IPS-11a (cell line): ENCODE measurements at regions not wholly inside any gene's neighbourhood (a gene's known extent, or its start where the extent isn't known, plus 50 kb on each side); places are given as distances from the start of the nearest gene placed in this dataset.

Experiments used
- H3K4me3 ChIP-seq: one replicate; pipeline ENCODE4 v1.5.1; 2013; ENCODE audit warnings: low read depth, low read length, control low read depth

DNA sequence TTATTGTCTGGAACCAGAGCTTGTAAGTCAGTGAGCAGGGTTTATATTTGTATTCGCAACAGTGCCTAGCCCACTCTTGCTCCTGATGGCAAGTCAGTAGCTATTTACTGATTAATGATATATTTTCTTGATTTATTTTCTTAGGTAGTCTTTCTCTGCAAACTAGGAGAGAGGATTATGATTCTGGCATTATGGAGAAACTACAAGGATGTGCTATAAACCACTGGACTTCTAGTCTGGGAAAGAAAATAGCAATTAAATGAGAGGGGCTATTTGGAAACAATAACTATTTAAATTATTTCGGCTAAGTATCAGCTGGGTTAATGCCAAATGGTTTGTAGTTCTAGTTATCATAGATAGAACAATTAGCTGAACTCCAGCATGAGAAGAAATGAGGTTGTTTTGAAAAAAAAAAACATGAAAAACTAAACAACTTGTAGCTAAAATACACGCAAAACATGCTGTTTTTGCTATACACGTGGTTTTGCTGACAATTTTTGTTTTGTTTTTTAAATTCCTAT, 304.9 kb upstream of the TCF21 start:
- H3K4me3 ChIP-seq = no peak overlapping the region

DNA sequence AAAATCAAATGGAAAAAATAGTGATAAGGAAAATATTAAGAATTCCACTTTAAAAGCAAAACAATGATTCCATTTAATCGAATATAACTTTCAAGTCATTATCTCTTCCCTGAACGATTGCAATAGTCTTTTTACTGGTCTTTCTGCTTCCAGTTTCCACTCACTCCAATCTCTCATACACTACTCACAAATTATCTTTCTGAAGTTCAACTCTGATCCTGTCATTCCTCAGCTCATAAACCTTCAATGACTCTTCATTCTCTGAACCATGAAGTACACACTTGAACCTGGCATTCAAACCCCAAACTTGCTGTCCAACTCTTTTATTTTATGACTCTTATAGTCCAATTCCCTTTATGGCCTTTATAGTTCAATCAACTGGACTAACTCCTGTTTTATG, 304.1 kb upstream of the TCF21 start:
- H3K4me3 ChIP-seq = no peak overlapping the region

DNA sequence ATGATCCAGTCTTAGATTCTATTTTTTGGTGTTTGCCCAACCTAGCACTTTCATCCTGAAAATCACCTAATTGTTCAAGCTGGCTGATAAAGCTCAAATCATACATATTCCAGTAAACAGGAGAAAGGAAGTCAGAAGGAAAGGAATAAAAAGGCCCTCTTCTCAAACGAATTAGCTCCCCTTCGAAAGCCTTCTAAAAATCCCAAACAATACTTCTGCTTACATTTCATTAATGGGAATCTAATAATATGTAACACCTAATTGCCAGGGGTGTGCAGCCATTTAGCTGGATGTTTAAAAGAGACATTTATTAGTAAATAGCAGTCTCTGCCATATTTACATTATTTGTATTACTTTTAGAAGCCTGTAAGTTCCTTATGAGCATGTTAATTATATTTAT, 302.9 kb upstream of the TCF21 start:
- H3K4me3 ChIP-seq = no peak overlapping the region

DNA sequence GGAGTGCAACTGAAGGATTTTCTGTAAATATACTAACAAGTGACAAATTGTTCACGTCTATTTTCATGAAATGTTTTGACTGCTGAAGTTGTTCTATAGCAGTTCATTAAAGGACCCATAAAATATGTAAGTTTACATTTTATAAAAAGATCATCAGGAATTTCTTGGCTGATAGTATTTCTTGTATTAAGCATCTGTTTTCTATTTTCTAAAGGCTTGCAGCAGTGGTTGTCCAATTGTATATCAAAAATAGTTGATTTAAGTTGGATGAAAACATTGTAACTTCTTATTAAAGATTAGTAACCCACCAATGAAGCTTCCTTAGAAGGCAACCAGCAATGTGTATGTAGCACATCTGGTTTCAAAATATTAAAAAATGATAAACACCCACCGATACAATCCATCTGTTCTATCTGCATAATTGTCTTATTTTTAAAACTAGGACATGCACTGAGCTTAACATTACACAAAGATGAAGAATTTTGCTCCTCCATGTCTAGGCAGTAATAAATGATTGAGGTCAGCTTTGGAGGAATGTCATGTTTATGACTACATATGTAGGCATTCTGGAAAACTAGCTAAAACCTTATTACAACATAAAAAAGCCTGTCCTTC, 301.3 kb upstream of the TCF21 start:
- no peak overlapping the region for H3K4me3 ChIP-seq

DNA sequence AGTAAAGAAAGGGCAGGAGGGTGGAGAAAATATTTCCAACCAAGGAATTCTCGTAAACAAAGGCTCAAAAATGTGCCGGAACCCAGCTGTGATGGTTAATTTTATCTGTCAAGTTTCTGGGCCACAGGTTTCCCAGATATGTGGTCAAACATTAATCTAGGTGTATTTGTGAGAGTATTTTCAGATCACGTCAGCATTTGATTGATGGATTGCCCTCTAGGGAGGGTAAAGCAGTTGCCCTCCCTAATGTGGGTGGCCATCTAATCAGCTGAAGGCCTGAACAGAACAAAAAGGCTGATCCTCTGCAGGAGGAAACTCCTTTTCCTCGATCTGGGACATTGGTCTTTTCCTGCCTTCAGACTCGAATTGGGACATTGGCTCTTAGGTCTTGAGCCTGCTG, 298.7 kb upstream of the TCF21 start:
- no peak overlapping the region for H3K4me3 ChIP-seq

DNA sequence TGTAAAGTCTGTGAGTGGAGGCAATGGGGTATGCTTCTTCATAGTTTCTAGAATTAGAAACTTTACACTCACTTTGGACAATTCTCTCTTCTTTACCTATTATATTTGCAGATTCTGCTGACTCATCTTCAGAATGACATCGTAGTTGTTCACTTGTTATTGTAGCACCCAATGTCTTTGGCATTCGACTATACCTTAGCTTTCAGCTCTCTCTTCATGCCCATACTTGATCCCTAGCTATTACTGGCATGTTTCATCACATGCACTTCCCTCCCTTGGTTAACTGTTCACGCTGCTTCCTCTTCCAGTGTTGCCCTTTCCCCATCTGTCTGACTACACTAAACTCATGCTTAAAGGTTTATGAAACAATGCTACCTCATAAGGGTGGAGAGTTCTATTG, 298.1 kb upstream of the TCF21 start:
- no peak overlapping the region for H3K4me3 ChIP-seq

DNA sequence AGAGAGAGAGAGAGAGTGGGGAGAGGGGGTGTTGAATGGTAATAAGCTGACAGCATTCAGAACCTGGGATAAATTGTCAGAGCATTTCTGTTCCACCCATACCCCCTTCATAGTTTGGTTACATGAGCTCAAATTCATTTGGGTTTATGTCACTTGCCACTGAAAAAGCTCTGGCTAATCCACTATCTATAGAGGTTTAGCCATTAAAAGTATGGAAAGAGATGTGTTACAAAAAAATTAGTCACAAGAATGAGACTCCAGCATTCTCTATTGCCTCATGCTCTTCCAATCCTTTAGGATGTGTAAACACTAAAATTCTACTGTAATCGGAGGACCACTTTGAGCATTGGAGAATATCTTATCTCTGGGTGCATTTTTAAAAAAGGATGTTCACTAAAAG, 297.6 kb upstream of the TCF21 start:
- no peak overlapping the region for H3K4me3 ChIP-seq

DNA sequence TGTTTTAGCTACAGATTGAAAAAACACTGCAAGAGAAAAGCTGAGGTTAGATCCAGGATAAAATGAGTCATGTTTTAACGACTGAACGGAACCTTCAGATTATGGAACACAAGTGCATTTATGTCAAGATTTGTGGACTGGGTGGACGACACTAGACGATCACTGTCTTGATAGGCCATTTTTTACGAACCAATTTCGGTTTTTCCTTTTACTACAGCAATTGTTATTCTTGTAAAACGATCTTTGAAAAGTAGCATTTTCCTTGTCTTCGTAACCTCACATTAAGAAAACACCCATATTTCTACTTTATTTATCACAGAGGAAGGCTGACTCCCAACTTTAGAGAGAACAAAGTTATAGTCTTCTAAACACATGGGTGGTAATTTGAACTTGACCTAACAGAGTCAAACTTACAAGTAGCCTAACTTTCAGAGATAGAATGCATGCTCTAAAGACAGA, 294.2 kb upstream of the TCF21 start:
- H3K4me3 ChIP-seq = no peak overlapping the region

DNA sequence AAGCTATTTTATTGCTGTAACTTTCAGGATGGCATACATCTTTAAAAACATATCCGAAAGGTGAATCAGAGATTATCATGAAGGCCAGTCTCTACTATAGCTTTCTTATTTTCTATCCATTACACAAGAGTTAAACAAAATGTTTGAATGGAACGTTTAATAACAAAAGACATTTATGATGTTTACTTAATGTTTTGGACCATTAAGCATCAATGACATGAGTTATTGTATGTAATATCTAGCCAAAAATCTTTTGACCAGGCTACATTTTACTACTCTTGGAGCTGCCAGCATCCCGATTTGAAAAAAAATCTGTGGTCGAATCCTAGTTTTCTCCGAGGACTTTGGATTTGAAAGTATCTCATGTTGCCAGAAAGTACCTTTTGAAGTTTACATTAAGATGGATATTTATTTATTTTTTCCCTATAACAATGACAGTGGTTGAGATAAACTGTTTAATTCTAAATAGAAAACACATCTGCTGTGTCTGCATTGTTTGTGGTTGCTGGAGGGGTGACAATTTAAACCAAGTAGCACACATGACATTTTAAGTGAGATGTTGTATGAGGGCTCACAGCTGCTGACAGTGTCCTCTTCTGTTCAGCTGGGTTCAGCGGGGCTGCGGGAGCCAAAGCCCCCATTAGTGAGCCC, 293.7 kb upstream of the TCF21 start:
- H3K4me3 ChIP-seq = no peak overlapping the region

DNA sequence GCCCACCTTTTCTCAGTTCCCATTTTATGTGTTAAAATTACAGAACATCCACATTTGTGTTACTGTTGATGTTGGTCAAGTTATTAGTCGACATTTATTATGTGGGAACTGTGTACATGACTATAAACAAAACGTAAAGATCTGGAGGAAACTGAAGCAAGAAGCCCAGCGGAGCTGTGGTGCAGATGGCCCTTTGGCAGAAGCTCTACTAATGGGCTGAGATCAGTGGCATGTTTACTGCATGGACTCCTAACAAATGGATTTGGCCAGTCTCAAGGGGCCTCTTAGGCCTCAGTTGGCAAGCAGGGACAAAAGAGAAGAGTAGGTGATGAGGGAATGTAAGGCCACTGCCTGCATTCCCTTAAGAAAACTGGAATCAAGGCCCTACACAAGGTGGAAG, 282.1 kb upstream of the TCF21 start:
- no peak overlapping the region for H3K4me3 ChIP-seq

DNA sequence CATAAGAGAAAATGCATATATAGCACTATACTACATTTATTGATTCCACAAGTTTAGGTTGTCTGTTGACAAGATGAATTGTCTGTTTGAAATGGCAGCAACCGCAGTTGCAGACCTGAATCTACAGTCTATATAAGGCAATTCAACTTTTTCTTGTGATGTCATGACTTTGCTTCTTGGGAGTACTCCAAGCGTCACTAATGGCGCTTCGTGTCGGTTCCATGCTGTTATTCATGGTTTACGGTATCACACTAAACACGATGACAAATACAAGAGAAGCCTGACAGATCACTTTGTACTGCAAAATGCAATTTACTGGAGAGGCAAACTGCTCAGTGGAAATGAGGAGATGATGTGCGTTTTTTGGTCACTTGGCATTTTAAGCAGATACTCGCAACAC, 280.3 kb upstream of the TCF21 start:
- H3K4me3 ChIP-seq = no peak overlapping the region

DNA sequence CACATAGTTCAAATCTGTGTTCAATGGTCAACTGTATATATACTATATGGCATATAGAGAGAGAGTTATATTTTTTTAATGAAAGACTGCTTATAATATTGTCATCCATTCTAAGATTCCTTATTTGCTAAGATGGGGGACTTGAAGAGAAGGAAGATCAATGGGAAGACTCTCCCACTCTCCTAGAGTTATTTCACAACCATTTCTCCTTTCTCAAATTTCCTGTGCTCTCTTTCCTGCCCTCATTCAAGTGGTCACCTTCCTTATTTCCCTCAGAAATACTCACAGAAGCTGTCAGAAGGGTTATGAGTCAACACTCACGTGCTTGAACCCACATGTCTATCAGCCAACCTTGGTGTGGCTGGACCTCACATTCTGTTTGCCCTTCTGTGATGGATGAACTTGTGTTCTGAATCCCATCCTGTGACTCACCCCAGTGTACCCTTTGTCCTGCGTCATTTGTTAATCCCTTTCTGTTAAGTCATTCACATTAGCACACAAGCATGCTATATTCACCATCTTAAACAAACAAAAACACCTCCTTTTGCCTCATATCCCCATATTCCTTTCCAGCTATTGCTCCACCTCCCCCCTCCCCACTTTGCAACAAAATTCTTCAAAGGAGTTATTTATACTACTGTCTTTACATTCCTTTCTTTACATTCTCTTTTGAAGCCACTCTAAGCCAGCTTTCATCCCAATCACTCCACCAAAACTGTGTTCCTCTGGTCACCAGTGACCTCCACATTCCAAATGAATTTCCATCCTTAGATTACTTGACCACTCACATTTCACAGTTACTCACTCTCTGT, 279.3 kb upstream of the TCF21 start:
- no peak overlapping the region for H3K4me3 ChIP-seq

DNA sequence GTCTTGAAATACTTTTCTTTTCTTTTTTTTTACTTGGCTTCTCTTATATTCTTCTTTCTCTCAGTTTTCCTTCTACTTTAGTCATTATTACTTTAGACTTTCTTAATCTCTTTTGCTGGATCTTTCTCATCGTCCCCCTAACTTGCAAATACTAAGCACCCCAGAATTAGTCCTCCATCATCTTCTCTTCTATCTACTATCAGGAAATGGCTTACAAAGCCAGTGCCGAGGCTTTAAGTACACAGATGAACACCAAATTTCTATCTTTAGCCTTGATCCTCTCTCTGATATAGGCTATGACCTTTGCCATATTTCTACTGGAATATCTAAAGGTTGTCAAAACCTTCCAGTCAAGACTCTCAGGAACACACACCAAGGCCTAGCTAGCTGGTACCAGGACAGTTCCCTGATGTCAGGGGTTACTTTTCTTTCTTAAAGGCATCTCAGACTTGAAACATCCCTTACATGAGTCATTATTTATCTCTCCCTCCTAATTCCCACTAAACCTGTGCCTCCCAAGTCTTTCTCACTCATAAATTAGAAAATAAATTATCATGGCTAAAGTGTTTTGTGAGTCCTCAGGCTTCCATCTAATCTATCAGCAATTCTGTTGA, 278.6 kb upstream of the TCF21 start:
- no peak overlapping the region for H3K4me3 ChIP-seq

DNA sequence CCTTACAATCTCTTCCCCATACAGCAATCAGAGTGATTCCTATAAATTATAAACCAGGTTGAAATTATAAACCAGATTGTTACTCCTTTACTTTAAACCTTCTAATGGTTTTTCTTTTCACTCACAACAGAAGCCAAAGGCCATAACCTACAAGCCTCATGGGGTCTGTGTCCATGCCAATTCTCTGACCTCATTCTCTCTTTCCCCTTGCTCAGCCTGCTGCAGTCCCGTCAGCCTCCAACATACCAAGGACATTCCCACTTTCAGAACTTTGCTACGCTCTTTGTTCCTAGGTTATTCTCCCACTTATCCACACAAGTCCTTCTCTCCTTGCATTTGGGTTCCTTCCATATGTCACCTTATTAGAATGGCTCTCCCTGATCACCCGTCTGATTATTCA, 277.9 kb upstream of the TCF21 start:
- no peak overlapping the region for H3K4me3 ChIP-seq

DNA sequence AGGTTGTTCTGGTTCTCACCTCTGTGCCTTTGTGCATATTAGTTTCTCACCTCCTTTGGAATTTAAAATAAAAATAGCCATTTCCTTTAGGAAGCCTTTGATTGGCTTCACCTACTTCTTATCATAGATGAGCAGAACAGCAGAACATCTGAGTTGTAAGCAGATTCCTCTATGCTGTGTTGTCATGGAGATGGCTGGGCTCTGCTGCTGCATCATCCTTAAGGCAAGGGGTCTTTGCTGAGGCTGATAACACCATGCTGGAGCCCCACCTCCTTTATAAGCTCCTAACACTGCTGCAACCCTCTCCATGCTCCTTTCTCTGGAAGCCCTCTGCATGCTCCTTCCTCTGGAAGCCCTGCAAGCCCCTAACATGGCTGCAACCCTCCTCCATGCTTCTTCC, 276.5 kb upstream of the TCF21 start:
- H3K4me3 ChIP-seq = no peak overlapping the region

DNA sequence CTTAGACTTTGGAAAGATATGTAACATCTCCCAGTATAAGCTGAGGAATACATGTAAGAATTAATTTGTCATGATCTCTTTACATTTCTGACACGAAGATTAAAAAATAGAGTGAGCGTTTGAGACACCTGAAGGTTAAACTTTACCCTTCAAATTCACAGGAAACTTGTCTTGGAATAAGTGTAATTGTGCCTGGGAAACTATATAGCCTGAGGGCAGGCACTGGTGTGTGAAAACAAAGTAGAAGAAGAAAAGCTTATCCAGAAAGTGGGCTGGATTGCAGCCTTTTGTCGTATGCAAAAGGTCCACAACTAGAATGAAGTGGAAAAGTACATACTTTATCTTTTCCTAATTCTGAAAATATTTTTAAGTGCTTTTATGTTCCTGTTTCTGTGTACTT, 275.7 kb upstream of the TCF21 start:
- H3K4me3 ChIP-seq = no peak overlapping the region

DNA sequence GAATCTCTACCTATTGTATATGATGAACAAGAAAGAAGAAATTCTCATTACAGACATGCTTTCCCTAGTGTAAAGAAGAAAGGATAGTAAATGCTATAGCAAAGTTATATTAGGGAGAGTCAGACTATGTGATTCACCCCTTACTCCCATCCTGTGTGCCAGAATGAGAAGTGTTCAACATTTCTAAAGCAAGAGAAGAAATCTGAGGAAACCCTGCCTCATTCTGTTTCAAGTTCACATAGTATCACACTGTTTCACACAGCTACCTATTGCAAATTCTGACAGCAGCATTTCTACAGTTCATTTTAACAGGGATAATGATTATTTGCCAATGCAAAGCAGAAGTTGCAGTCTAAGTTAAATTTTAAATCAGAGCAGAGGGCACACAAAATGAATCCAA, 267.2 kb upstream of the TCF21 start:
- no peak overlapping the region for H3K4me3 ChIP-seq

DNA sequence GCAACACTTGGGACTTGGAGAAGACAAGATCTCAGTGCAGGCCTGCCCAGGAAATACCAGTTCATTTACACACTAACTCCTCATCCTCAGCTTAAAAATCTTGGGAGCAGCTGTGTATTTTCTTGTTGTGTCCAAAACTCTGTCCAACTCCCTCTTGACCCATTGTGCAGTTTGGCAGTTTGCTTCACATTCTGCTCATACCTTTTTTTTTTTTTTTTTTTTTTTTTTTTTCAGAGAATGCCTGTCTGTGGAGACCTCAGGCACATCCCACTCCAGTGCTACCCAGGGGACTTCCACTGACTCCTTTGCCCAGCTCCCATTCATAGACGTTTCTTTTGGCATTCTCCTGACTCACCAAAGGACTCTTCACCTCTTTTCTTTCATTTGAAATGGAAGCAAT, 265.8 kb upstream of the TCF21 start:
- no peak overlapping the region for H3K4me3 ChIP-seq

DNA sequence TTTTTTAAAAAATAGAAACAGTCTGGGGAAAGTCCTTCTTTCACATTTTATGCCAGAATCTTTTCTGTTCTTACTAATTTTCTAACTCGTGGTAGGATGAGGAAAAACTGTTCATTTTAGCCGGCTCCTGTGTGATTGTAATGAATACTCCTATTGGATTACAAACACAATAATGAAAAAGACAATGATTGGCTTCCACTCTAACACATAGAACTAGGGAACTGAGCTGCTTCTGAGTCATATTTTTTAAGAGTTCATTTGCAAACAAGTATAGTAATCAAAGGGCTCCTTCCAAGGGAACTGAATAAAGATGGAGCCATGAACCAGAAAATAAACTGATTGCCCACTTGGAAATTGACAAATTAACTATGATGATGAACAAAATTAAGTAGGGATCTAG, 265.3 kb upstream of the TCF21 start:
- H3K4me3 ChIP-seq = no peak overlapping the region

DNA sequence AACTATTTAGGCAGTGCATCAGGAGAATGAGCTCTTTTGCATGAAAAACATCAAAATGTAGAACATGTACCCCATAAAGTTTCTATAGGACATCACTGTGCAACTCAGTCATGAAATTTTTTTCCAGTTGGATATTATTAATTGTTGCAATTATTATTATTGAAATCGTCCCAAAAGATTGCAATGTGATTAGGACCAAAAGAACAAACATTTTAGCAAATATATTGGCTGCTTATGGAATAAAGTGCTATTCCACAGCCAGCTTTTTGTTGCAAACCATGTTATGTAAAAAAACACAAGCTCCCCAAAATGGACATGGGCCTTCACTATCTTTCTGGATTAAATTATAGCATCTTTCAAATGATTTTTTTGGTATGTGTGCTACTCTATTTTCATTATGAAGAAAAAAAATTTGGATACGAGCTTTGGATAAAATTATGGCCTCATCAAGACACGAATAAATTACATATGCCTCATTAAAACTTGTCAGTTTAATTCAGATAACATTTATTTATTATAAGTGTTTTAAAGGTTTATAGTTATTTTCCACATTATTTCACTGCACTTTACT, 262.7 kb upstream of the TCF21 start:
- H3K4me3 ChIP-seq = no peak overlapping the region

DNA sequence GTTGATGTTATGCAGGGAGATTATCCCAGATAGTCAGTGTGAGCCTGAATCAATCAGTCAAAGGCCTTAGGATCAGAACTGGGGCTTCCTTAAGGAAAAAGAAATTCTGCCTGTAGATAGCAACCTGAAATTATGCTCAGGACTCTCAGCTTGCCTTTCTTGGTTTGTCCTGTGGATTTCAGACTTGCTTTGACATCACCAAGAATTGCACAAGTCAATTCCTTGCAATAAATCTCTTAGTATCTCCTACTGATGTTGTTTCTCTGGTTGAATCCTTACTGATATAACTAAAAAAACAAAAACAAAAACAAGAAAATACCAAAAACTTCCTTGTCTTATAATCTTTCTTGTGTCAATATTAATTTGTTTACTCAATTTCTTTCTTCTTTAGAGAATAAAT, 258.9 kb upstream of the TCF21 start:
- H3K4me3 ChIP-seq = no peak overlapping the region
